ENCODE measurements at regions not wholly inside any gene's neighbourhood (a gene's known extent, or its start where the extent isn't known, plus 50 kb on each side); places are given as distances from the start of the nearest gene placed in this dataset.

DNA sequence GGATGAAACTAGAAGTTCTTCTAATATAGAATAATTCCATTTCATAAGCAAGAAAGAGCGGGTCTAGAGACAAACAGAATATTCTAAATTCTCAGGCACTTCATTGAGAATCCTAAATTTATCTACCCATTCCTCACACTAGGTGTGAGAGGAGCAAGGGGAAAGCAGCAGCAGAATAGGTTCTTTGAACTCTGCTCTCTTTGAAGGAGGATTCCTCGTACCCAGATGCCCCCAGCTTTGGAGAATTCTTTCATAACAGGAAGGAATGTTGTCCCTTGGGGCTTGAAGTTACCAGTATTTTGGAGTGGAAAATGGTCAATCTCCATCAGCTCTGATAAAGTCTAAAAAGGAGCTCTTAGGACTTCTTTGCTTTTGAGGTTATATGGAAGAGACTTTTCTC lies 59.7 kb upstream of the RASGEF1B start:
- no peaks in the 10 kb centered on the region for H4K20me1 ChIP-seq (ENCODE audit: control insufficient read depth, insufficient read depth)
- H2AFZ ChIP-seq (ENCODE audit: control insufficient read depth, low read depth, low read length): no peak overlapping the region
- no peaks in the 10 kb centered on the region for H3K79me2 ChIP-seq (ENCODE audit: control insufficient read depth, insufficient read depth, low read length)
- DNase-seq (ENCODE audit: low read depth, low spot score): no peak
- no peaks in the 10 kb centered on the region; a peak in 1 of 4 replicates for H3K27me3 ChIP-seq (replicated peaks in 1 of 2; ENCODE audit: control insufficient read depth in 2 of 2, insufficient read depth in 2 of 2, low read length in 1 of 2)
- ChIA-PET RAD21 (ENCODE audit: unreplicated experiment) (no interaction called here), SMC1A (ENCODE audit: uncharacterized antibody, unreplicated experiment) (no interaction called here), POLR2A (no interaction called here), CTCF (no interaction called here)
- intact Hi-C loops (cut with micrococcal nuclease; ENCODE audit: unreplicated experiment): no loop called here
- H3K4me3 ChIP-seq: no peak overlapping the region
- no peak for ATAC-seq
- H3K4me1 ChIP-seq (ENCODE audit: control insufficient read depth, insufficient read depth, low read length): no peaks in the 10 kb centered on the region
- in situ Hi-C loops (cut with MboI): no loop called here
- H3K27ac ChIP-seq (ENCODE audit: control insufficient read depth, insufficient read depth): no peak overlapping the region
- peaks cover 4% of the 10 kb centered on the region; the same call in 2 of the 3 replicates for H3K9me3 ChIP-seq (replicated peaks; ENCODE audit: control insufficient read depth, insufficient read depth, low read length)
- 21% methylated on average over 2 of the region's 2 CpGs for WGBS (ENCODE audit: insufficient coverage, insufficient replicate concordance, low lambda C conversion rate, missing lambda C conversion rate)
- FAIRE-seq: no peak
- H3K4me2 ChIP-seq (ENCODE audit: control insufficient read depth, insufficient read depth): no peak overlapping the region
- H3K9ac ChIP-seq (ENCODE audit: control insufficient read depth, insufficient read depth, low read length): no peak overlapping the region
- no peaks in the 10 kb centered on the region for H3K36me3 ChIP-seq (ENCODE audit: control insufficient read depth in 2 of 2, insufficient read depth in 2 of 2, low read length in 1 of 2)
- no TSS peak for BruUV-seq (replicated peaks)
- TF ChIP-seq RAD21 (IDR thresholded peaks at IDR 0.05; ENCODE audit: insufficient read depth, low read depth, low read length) (no peak), ETV6 (conservative IDR thresholded peaks at IDR 0.05 in 1 of 2, IDR thresholded peaks at IDR 0.05 in 1 of 2; ENCODE audit: borderline replicate concordance in 1 of 2, low read depth in 1 of 2) (no peak), MEF2B (IDR thresholded peaks at IDR 0.05; ENCODE audit: partially characterized antibody, poor library complexity, severe bottlenecking) (no peak), MEF2A (IDR thresholded peaks at IDR 0.05; ENCODE audit: insufficient read depth, low read depth, low read length) (no peak), CEBPB (IDR thresholded peaks at IDR 0.05; ENCODE audit: borderline replicate concordance in 1 of 2, low read depth in 2 of 2, low read length in 2 of 2) (no peak), NRF1 (conservative IDR thresholded peaks at IDR 0.05; ENCODE audit: low read depth, low read length) (no peak), MYB (IDR thresholded peaks at IDR 0.05; ENCODE audit: borderline replicate concordance, low read depth, low read length) (no peak), HDAC6 (IDR thresholded peaks at IDR 0.05; ENCODE audit: unreplicated experiment) (no peak), SRF (IDR thresholded peaks at IDR 0.05; ENCODE audit: low read depth in 2 of 2, low read length in 2 of 2) (no peak), TCF7 (IDR thresholded peaks at IDR 0.05; ENCODE audit: borderline replicate concordance) (no peak), SUZ12 (IDR thresholded peaks at IDR 0.05; ENCODE audit: unreplicated experiment) (no peak), KDM1A (IDR thresholded peaks at IDR 0.05; ENCODE audit: borderline replicate concordance) (no peak)
- TF ChIP-seq, protein P1, sequence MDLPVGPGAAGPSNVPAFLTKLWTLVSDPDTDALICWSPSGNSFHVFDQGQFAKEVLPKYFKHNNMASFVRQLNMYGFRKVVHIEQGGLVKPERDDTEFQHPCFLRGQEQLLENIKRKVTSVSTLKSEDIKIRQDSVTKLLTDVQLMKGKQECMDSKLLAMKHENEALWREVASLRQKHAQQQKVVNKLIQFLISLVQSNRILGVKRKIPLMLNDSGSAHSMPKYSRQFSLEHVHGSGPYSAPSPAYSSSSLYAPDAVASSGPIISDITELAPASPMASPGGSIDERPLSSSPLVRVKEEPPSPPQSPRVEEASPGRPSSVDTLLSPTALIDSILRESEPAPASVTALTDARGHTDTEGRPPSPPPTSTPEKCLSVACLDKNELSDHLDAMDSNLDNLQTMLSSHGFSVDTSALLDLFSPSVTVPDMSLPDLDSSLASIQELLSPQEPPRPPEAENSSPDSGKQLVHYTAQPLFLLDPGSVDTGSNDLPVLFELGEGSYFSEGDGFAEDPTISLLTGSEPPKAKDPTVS (IDR thresholded peaks at IDR 0.05; ENCODE audit: low read depth, low read length): no peak
- TF ChIP-seq, protein P2, sequence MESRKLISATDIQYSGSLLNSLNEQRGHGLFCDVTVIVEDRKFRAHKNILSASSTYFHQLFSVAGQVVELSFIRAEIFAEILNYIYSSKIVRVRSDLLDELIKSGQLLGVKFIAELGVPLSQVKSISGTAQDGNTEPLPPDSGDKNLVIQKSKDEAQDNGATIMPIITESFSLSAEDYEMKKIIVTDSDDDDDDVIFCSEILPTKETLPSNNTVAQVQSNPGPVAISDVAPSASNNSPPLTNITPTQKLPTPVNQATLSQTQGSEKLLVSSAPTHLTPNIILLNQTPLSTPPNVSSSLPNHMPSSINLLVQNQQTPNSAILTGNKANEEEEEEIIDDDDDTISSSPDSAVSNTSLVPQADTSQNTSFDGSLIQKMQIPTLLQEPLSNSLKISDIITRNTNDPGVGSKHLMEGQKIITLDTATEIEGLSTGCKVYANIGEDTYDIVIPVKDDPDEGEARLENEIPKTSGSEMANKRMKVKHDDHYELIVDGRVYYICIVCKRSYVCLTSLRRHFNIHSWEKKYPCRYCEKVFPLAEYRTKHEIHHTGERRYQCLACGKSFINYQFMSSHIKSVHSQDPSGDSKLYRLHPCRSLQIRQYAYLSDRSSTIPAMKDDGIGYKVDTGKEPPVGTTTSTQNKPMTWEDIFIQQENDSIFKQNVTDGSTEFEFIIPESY (IDR thresholded peaks at IDR 0.05): no peak
- TF ChIP-seq, protein P3, sequence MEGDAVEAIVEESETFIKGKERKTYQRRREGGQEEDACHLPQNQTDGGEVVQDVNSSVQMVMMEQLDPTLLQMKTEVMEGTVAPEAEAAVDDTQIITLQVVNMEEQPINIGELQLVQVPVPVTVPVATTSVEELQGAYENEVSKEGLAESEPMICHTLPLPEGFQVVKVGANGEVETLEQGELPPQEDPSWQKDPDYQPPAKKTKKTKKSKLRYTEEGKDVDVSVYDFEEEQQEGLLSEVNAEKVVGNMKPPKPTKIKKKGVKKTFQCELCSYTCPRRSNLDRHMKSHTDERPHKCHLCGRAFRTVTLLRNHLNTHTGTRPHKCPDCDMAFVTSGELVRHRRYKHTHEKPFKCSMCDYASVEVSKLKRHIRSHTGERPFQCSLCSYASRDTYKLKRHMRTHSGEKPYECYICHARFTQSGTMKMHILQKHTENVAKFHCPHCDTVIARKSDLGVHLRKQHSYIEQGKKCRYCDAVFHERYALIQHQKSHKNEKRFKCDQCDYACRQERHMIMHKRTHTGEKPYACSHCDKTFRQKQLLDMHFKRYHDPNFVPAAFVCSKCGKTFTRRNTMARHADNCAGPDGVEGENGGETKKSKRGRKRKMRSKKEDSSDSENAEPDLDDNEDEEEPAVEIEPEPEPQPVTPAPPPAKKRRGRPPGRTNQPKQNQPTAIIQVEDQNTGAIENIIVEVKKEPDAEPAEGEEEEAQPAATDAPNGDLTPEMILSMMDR (IDR thresholded peaks at IDR 0.05 in 2 of 3, conservative IDR thresholded peaks at IDR 0.05 in 1 of 3; ENCODE audit: control insufficient read depth in 2 of 3, extremely low read depth in 1 of 3, insufficient read depth in 1 of 3, low read depth in 3 of 3, low read length in 3 of 3): no peak

Measured in GM12878 (cell line).